Endothelial cell of umbilical vein (primary cell): ENCODE measurements at regions not wholly inside any gene's neighbourhood (a gene's known extent, or its start where the extent isn't known, plus 50 kb on each side); places are given as distances from the start of the nearest gene placed in this dataset.

Experiments
- EZH2 ChIP-seq: IDR thresholded peaks from 2 replicates; pipeline ENCODE4 v1.6.1; 2012; ENCODE audit warnings: borderline replicate concordance, low read depth, mild to moderate bottlenecking, moderate library complexity, low read length, inconsistent platforms; ENCODE audit not compliant: severe bottlenecking
- JUN ChIP-seq: IDR thresholded peaks from 2 replicates; pipeline ENCODE4 v1.6.1; 2011; ENCODE audit warnings: borderline replicate concordance, low read depth; ENCODE audit not compliant: insufficient read length, insufficient read depth
- MYC ChIP-seq: IDR thresholded peaks from one replicate; pipeline ENCODE4 v1.6.1; 2011; ENCODE audit warnings: mild to moderate bottlenecking, low read depth, low read length
- POLR2A ChIP-seq: IDR thresholded peaks from 2 replicates; pipeline ENCODE4 v1.6.1; 2012; ENCODE audit warnings: low read depth, mild to moderate bottlenecking, control low read depth, low read length
- POLR2AphosphoS5 ChIP-seq: IDR thresholded peaks from 2 replicates; pipeline ENCODE4 v1.6.1; 2012; ENCODE audit warnings: low read depth, mild to moderate bottlenecking, control low read depth, low read length, moderate library complexity; ENCODE audit not compliant: insufficient read depth
- TF ChIP-seq, protein P1 (sequence below), 2 donors: IDR thresholded peaks; 1 replicate in 1 of 2; 2 replicates in 1 of 2; pipeline ENCODE4 v1.5.1; 2011; ENCODE audit warnings: low read length in 2 of 2, mild to moderate bottlenecking in 2 of 2, moderate library complexity in 2 of 2, control low read depth in 1 of 2, inconsistent platforms in 1 of 2, low read depth in 1 of 2; ENCODE audit not compliant: insufficient read depth in 1 of 2; ENCODE audit errors: extremely low read depth in 1 of 2
- TF ChIP-seq, protein P2 (sequence below): IDR thresholded peaks from 2 replicates; pipeline ENCODE4 v1.6.1; 2011; ENCODE audit not compliant: insufficient read depth, insufficient read length

DNA sequence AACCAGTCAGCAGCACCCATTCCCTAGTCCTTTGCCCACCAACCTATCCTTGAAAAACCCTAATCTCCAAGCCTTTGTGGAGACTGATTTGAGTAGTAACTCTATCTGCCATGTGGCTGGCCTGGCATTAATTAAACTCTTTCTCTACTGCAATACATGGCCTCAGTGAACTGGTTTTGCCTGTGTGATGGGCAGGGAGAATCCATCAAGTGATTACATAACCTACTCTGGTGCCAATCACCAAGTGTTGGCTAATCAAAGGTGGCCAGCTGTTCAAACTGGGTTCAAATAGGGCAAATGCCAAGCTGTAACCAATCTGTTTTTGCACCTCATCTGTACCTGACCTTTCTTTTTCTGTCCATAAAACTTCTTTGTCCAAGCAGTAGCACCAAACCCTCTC, 139.8 kb upstream of the XPO1 start:
- TF ChIP-seq, protein P1, sequence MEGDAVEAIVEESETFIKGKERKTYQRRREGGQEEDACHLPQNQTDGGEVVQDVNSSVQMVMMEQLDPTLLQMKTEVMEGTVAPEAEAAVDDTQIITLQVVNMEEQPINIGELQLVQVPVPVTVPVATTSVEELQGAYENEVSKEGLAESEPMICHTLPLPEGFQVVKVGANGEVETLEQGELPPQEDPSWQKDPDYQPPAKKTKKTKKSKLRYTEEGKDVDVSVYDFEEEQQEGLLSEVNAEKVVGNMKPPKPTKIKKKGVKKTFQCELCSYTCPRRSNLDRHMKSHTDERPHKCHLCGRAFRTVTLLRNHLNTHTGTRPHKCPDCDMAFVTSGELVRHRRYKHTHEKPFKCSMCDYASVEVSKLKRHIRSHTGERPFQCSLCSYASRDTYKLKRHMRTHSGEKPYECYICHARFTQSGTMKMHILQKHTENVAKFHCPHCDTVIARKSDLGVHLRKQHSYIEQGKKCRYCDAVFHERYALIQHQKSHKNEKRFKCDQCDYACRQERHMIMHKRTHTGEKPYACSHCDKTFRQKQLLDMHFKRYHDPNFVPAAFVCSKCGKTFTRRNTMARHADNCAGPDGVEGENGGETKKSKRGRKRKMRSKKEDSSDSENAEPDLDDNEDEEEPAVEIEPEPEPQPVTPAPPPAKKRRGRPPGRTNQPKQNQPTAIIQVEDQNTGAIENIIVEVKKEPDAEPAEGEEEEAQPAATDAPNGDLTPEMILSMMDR (IDR thresholded peaks at IDR 0.05; ENCODE audit: extremely low read depth in 1 of 2, insufficient read depth in 1 of 2, low read depth in 1 of 2, low read length in 2 of 2), result no peak
- TF ChIP-seq JUN (no peak), EZH2 (no peak), POLR2AphosphoS5 (no peak), POLR2A (no peak), MYC (no peak)
- TF ChIP-seq, protein P2, sequence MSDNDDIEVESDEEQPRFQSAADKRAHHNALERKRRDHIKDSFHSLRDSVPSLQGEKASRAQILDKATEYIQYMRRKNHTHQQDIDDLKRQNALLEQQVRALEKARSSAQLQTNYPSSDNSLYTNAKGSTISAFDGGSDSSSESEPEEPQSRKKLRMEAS, result no peak
